Retina (tissue), 1 donor: ENCODE measurements at regions not wholly inside any gene's neighbourhood (a gene's known extent, or its start where the extent isn't known, plus 50 kb on each side); places are given as distances from the start of the nearest gene placed in this dataset.
A peak's percentile ranks its signal among the peaks of the same experiment; 100 is the strongest.
"Not testable (repeated sequence)": the region's sequence is repeated elsewhere in the genome, so short reads cannot be mapped to it uniquely, and the experiment has no call there.

ENCODE experiments used
- DNase-seq: peaks from one replicate; pipeline ENCODE4 v3.0.0-alpha.2; 2016

- DNase-seq = no peak
These were observed 84.4 kb upstream of the HES1 start for GRCh38 chr3:194051366-194052149.

GRCh38 chr3:194053136-194053535, 82.8 kb upstream of the HES1 start:
- no peak for DNase-seq

DNA sequence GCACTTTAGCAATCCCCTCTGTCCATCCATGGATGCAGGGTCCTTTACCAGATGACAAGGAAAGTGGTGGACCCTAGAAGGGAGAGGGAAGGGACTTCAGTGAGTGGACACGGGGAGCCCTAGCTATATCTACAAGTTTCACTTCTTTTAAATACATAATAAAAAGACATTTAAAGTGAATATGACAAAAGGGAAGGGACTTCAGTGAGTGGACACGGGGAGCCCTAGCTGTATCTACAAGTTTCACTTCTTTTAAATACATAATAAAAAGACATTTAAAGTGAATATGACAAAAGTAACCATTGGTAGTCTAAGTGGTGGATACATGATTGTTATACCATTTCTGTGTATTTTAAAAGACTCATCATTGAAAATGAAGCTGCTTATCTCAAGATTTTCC, 81.9 kb upstream of the HES1 start:
- no peak for DNase-seq

GRCh38 chr3:194054540-194054939, 81.4 kb upstream of the HES1 start:
- no peak for DNase-seq

GRCh38 chr3:194054961-194055360, 81.0 kb upstream of the HES1 start:
- DNase-seq = no peak

DNA sequence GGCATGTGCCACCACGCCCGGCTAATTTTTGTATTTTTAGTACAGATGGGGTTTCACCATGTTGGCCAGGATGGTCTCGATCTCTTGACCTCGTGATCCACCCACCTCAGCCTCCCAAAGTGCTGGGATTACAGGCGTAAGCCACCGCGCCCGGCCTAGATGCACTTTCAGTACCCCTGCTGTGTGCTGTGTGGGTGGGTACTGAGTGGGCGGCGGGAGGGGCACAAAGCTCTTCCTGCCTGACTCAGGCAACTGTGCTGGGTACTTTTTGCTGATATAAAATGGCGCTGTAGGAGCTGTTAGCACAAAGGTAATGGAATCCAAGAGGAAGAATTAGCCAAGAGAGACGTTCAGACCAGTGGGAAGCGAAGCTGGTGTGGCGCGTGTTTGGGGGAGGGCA, 79.6 kb upstream of the HES1 start:
- DNase-seq = not testable (repeated sequence)

GRCh38 chr3:194056731-194057415, 79.1 kb upstream of the HES1 start:
- DNase-seq = no peak

- no peak for DNase-seq
These were observed 78.3 kb upstream of the HES1 start for GRCh38 chr3:194057570-194058188.

DNA sequence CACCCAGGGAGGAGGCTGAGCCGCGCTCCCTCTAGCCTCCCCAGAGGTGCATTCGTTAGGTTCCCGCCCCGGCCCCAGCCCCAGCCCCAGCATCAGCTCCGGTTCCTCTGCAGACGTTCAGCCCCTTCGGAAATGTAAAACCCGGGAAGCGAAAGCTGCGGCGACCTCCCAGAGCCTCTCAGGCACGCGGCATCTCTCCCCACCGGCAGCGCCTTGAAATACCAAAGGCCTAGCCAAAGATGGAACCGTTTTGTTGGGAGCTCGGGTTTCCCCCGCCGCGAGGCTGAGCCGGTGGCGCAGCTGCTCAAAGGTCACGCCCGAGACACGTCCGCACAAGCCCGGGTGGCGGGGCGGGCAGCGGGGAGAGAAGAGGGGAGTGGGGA, 77.8 kb upstream of the HES1 start:
- peak; percentile 71 for DNase-seq

DNA sequence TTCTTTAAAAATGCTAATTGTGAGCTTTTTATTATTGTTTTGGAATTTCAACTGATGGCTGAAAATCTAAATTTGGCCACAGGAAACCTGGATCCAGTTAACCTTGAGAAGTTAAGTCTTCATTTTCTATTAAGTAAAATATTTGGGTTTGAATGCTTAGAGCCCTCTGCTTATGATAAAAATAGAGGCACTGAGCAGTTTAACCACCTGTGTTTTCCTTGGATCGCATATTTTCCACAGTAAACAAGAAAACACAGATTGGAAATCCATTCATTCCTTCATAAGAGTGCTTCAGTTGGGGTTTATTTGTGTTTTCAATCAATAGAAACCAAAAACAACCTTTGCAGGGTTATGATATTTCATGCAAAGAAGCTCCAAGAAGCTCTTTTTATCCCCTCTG, 77.2 kb upstream of the HES1 start:
- DNase-seq = no peak

GRCh38 chr3:194061421-194062030, 74.4 kb upstream of the HES1 start:
- no peak for DNase-seq

DNA sequence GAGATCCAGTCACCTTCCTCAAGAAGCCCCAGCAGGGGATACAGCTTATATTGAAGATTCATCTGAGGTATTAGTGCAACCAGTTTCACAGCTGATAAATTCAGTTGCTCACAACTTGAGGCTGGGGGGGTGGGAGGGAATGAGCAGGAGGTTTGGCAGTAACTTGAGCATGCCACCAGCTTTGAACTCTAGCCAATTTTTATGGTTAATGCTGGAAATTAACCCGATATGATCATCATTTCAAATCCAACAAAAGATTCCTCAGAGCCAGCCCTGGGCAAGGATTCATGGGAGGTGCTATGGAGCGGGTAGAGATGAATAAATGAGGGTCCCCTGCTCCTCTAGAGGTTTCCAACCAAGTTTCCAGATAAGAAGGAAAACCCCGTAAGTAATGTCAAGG, 73.1 kb upstream of the HES1 start:
- no peak for DNase-seq

DNA sequence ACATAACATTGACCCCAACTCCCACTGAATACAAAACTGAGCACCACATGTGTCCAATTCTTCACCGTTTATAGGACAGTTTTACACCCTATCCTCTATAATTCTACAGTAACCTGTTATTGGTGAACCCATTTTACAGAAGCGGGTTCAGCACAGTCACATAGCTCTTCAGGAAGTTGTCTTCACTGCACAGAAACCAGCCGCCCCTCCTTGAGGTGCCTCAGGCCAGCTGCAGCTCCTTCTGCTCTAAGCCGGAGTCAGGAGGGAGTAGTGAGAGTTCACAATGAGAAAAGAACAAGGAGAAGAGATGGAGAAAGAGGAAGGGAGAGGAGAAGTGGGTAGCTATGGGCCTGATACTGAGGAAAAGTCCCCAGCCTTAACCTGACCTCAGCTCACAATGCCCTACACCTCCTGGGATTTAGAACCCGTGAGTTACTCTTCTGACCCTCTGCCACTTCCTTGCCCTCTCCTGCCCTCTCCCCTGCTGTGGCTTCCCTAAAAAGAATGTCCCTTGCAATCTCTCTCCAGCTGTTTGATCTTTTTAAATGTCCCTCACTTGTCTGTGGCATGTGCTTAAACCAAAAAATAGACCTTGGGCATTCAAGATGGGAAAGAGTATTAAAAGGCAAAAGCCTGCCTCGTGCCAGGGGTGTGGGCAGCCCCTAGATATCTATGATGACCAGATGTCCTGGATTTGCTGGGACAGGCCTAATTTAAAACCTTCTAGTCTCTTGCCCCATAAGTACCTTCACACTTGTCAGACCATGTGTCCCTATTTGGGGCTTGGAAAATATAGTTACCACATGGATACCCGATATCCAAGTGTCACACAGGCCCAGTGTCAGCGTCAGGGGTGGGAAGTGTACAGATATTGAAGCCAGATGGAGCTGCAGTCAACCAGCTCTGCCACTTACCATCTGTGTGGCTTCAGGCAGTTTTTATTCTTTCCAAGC, 71.3 kb upstream of the HES1 start:
- DNase-seq = no peak

GRCh38 chr3:194067327-194067726, 68.6 kb upstream of the HES1 start:
- DNase-seq = not testable (repeated sequence)

DNA sequence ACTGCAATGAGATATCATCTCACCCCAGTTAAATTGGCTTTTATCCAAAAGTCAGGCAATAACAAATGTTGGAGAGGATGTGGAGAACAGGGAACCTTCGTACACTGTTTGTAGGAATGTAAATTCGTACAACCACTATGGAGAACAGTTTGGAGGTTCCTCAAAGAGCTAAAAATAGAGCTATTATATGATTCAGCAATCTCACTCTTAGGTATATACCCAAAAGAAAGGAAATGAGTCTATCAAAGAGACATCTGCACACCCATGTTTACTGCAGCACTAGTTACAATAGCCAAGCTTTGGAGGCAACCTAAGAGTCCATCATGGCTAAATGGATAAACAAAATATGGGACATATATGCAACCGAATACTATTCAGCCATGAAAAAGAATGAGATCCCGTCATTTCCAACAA, 68.0 kb upstream of the HES1 start:
- no peak for DNase-seq

DNA sequence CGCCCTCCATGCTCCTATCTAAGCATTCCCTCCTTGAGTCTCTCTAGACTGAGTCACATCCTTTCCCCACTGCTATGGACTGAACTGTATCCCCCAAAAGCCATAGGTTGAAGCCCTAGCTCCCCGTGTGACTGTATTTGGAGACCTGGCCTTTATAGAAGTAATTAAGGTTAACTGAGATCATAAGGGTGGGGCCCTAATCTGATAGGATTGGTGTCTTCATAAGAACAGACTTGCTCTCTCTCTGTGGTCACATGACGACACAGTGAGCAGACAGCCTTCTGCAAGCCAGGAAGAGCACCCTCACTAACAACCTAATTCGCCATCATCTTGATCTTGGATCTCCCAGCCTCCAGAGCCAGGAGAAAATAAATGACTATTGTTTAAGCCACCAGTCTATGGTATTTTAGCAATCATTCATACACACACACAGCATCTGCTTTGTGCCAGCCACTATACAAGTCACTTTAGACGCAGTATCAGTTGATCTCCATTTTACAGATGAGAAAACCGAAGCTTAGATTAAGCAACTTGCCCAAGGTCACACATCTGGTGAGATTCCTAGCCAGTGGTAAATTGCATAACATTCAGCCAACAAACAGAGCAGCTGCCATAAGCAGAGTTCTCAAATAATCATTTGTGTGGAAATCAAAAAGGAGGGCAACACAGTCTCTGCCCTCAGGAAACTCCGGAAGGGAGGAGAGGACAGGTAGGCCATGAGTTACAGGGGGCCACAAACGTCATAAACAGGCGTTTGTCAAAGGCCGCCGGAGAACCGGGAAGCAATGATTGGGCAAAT, 66.3 kb upstream of the HES1 start:
- DNase-seq = no peak

- no peak for DNase-seq
These were observed 65.7 kb upstream of the HES1 start for GRCh38 chr3:194070220-194070633.

DNA sequence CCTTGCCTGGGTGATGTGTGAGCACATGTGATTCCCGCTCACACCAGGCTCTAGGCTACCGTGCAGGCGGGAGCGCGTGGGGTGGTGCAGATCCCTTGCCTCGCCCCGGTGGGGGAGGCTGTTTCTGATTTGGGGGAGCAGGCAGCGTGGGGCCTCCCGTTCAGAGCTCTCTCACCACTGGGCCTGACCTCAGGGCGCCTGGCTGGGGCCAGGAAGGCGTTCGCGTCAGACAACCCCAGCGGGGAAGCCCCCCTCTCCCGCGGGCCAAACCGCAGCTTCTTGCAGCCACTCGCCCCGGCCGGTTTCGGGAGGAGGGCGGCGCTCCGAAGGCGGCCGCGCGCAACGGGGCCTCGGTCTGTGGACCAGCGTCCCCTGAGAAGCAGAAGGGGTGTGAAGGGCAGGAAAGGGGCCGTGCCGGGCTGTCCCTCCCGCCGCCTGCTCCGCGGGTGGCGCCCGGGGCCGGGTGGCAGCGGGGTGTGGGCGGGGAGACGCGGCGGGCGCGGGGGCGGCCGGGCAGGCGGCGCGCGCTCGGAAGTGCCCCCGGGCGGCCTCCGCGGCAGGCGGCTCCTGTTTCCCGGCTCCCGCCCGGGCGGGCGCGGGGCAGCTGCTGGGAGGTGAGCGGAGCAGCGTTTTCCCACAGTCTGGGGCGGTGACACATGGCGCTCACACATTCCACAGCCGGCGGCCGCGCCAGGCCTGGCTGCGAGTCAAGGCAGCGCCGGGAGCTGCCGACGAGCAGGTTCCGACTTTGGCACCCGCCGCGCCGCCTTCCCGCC, 65.1 kb upstream of the HES1 start:
- peak; percentile 93 for DNase-seq

GRCh38 chr3:194072097-194072428, 63.9 kb upstream of the HES1 start:
- no peak for DNase-seq

DNA sequence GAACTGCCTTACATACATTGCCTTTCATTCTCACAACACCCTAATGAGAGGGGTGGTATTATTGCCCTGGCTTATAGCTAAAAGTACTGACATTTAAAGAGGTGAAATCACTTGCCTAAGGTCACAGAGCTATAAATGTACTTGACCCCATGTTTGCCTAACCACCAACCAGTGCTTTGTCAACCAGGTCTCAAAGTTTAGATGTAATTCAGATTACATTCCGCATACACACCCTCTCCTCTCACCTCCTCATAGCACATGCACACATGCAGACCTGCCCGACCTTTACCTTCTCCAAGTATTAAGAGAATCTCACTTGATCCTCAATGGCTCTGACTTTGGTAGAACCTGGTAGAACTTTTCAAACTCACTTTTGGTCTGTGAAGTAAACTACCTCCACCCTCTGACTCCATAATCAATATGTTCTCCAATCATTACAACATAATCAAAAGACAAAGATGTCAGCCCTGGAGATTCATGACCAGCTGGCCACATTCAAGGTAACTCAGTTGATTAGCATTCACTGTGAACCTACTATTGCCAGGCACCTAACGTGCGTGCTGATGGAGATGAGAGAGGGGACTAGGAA, 63.2 kb upstream of the HES1 start:
- DNase-seq = no peak

DNA sequence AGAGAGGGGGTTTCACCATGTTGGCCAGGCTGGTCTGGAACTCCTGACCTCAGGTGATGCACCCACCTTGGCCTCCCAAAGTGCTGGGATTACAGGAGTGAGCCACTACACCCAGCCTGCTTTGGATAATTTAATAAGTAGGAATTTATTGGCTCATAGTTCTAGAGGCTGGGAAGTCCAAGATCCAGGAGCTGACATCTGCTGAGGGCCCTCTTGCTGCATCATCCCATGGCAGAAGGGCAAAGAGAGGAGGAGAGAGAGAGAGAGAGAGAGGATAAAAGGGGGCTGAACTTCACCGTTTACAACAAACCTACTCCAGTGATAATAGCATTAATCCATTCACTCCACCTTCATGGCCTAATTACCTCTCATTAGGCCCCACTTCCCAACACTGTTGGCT, 62.0 kb upstream of the HES1 start:
- DNase-seq = no peak
